GM19043 (cell line): ENCODE measurements at regions not wholly inside any gene's neighbourhood (a gene's known extent, or its start where the extent isn't known, plus 50 kb on each side); places are given as distances from the start of the nearest gene placed in this dataset.
"Not testable (repeated sequence)": the region's sequence is repeated elsewhere in the genome, so short reads cannot be mapped to it uniquely, and the experiment has no call there.

ENCODE experiments used
- ATAC-seq: cut with Tn5 transposase; IDR thresholded peaks from one replicate; pipeline ENCODE4 v1.9.1; 2021; ENCODE audit warnings: low read depth; ENCODE audit not compliant: unreplicated experiment

GRCh38 chr1:243074224-243074623, 180.9 kb downstream of the CEP170 start:
- not testable (repeated sequence) for ATAC-seq

- ATAC-seq = not testable (repeated sequence)
Measured at GRCh38 chr1:243067056-243067455, 188.0 kb downstream of the CEP170 start.

DNA sequence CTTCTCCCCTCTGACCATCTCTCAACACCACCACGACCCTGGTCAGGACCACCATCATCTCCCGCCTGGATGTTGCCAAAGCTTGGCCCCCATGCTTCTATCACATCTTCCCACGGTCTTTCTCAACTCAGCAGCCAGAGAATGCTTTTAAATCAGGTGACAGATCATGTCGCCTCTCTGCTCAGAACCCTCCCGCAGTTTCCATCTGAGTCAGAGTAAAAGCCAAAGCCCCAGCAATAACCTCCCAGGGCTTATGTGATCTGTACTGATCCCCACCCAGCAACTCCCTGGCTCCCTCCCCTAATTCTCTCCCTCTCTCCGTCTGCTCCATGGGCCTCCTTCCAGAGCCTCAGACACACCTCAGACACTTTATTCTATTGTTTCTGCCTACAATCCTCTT, 193.1 kb downstream of the CEP170 start:
- ATAC-seq = not testable (repeated sequence)

DNA sequence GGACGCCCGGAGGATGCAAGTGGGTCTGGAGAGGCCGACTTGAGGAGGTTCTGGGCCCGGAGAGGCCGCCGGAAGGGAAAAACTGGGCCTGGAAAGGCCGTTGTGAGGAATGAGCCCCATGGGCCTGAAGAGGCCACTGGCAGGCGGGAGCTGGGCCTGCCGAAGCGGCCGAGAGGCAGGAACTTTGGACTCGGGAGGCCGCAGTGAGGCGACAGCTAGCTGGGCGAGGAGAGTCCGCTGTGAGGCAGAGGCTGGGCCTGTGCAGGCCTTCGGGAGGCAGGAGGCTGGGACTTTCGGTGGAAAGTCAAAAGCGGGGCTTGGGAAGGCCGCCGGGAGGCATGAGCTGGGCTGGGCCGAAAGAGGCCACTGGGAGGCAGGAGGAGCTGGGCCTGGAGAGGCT, 199.6 kb downstream of the CEP170 start:
- not testable (repeated sequence) for ATAC-seq

- not testable (repeated sequence) for ATAC-seq
Measured at GRCh38 chr1:243055091-243055490, 200.0 kb downstream of the CEP170 start.

DNA sequence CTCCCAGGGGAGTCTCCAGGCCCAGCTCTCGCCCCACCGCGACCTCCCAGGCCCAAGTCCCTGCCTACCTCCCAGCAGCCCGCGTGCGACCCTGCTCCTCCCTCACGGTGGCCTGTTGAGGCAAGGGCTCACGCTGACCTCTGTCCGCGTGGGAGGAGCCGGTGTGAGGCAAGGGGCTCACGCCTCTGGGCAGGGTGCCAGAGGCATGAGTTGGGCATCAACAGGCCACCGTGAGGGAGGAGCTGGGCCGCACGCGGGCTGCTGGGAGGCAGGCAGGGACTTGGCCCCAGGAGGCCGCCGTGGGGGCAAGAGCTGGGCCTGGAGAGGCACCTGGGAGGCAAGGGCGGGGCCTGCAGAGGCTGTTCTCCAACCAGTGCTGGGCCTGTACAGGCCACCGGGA, 200.4 kb downstream of the CEP170 start:
- not testable (repeated sequence) for ATAC-seq

DNA sequence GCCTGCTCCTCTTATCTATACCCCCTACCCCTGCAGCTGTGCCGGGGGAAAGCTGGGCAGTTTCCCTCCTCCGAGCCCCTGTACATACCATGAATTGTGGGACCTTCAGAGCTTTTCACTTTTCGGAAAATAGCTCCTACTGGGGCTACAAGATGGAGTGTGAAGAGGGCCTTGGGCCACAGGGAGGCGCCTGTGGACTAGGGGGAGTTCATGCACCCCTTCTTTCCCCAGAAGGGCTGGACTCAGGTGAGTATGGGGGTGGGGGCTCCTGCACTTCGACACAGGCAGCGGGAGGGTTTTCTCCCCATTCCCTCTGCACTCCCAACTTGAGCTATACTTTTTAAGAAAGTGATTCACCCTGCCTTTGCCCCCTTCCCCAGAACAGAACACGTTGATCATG, 202.0 kb downstream of the CEP170 start:
- ATAC-seq = not testable (repeated sequence)

GRCh38 chr1:243050613-243051012, 204.5 kb downstream of the CEP170 start:
- ATAC-seq = not testable (repeated sequence)

DNA sequence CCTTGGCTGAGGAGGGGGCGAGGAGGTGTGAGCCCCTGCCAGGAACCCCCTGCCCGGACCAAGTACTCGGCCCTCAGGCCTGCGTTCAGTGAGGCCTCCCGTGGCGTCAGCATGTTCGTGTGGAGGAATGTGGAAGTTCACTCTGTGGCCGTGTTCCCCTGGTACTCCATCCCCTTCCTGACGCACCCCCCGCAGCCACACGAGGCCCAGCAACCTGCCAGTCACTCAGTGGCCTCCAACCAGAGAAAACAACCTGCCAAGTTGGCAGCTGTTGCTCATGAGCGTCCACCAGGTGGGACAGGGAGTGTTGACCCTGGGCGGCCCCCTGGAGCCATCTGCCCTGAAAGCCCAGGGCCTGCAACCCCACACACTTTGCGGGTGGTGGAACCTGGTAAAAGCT, 205.4 kb downstream of the CEP170 start:
- ATAC-seq = not testable (repeated sequence)

GRCh38 chr1:243021365-243021764, 233.7 kb downstream of the CEP170 start:
- ATAC-seq = not testable (repeated sequence)

DNA sequence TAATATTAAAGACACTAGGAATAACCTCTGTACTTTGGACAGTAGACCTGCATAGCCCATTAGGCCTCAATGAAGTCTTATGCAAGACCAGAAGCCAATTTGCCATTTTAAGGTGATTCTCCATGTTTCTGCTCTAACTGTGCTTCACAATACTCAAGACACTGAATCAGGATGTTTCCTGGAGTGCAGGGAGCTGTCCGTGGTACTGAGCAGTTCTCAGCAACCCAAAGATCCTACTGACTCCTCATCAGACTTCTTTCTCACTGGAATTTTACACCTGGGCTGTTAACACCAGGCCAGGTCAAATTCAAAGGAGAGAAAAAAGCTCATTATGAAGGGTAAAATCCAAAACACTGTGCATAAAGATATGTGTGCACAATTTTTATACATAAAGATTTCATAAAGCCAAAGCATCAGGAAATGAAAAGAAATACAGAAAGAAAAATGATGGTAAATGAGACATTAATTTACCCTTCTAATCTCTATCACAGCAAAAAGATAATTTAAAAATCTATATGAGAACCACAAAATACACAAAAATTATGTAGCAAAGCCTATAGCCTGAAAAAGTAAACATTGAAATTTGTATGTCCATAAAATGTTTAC, 235.9 kb downstream of the CEP170 start:
- ATAC-seq = not testable (repeated sequence)

DNA sequence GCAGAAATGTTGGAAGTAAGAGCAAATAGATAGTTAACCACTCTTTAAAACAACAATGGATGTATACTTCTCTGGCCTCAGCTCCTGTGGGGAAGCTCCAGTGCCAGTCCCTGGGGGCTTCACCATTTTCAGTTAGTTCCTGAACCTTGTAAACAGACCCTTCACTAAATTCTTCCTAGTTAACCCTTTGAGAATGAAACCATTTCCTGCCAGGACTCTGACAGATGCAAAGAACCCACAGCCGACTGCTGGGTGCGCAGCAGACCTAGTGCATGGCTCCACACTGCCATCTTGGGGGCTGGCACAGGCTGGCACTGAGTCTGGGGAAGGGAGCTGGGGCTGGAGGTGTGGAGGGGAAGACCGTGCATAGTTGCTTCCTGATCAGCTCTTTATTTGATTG, 244.4 kb downstream of the CEP170 start:
- not testable (repeated sequence) for ATAC-seq

GRCh38 chr1:243001003-243001402, 254.1 kb downstream of the CEP170 start:
- not testable (repeated sequence) for ATAC-seq

GRCh38 chr1:242992776-242993175, 262.3 kb downstream of the CEP170 start:
- not testable (repeated sequence) for ATAC-seq

DNA sequence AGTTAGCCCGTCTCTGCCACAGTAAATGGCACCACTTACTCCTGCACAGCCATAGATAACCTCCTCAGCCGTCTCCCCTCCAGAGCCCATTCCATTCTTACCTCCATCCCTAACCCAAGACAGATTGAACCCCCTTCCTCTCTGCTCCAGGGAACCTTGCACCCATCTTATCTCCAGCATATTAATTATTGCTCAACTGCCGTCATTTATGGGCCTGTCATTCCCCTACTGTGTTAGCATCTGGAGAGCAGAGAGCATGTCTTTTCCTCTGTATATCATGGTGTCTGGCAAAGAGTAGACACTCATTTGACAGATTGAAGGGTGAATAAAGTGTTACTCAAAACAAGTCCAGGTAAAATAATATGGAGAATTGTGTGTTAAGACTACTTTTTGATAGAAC, 270.0 kb downstream of the CEP170 start:
- ATAC-seq = not testable (repeated sequence)

DNA sequence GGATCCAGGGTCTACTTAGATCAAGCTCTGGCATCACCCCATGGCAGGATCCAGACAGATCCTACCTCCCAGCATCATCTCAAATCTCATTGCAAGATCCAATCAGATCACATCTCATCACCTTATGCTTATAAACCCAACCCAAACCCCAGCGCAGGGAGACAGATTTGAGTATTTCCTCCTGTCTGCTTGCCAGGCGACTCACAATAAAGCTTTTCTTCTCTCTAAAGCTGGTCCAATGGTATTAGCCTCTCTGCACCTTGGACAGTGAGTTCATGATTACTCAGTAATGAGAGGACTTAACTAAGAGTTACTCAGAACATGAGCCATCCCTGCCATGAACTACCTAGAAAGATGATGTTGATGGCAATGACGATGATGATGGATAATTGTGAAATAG, 281.7 kb downstream of the CEP170 start:
- ATAC-seq = not testable (repeated sequence)

DNA sequence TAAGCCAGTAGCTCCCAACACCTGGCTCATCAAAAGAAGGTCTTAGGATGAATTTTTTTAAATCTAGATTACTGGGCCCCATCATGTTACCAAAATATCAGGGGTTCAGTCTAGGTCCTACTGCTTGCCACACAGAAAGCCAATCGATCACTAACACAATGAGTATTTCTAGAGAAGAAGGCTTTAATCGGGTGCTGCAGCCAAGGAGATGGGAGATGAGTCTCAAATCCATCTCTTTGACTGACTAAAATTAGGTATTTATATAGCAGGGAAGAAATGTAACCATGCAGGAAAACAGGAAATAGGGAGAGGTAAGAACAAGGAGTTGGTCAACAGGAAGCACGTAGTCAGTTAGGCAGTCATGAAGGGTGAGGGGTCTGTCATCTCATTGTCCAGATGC, 288.2 kb downstream of the CEP170 start:
- no peak for ATAC-seq

DNA sequence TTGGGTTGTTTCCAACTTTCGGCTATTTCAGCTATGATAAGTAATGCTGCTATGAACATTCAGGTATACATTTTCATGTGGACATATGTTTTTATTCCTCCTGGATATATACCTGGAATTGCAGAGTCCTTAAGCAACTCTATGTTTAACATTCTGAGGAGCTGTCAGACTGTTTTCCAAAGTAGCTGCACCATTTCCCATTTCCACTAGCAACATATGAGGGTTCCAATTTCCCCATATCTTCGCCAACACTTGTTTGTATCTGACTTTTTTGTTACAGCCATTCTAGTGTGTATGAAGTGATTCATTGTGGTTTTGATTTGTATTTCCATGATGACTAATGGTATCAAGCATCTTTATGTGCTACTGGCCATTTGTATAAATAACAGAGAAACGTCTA, 295.7 kb downstream of the CEP170 start:
- not testable (repeated sequence) for ATAC-seq

DNA sequence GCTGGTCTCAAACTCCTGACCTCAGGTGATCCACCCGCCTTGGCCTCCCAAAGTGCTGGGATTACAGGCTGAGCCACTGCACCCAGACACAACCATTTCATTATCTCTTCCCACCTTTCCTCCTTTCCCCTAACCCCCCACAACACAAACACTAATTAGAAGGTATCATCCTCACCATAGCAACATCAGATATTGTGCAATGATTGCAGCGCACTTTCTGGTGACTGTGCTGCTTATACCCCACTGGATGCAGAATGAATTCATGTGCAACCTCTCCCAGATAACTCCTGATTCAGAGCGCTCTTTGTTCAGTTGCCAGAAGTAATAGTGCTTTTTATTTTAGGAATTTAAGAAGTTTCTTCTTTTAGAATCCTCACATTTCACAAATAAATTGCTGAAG, 300.1 kb downstream of the CEP170 start:
- not testable (repeated sequence) for ATAC-seq

- no peak for ATAC-seq
Measured at GRCh38 chr1:242946206-242946605, 308.9 kb downstream of the CEP170 start.

GRCh38 chr1:242936725-242937124, 318.4 kb downstream of the CEP170 start:
- ATAC-seq = peak; percentile 87

GRCh38 chr1:242924717-242925116, 330.4 kb downstream of the CEP170 start:
- ATAC-seq = not testable (repeated sequence)

DNA sequence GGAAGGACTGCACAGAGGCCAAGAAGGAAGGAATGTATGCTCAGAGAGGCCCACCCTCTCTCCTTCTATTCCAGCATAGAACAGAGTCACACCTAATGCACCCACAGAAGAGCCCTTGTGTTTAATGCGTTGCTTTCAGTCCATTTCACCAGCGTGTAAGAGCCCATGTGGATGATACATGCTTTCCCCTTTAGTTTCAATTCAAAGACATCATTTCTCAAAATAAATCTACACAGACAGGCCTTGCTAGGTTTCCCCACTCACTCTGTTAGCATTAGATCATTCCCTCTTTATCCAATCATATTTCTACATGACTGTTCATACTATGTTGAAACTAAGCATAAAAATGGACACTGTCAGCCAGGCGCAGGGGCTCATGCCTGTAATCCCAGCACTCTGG, 331.5 kb downstream of the CEP170 start:
- ATAC-seq = not testable (repeated sequence)
